Rectal smooth muscle tissue (tissue), 1 donor: ENCODE measurements at regions not wholly inside any gene's neighbourhood (a gene's known extent, or its start where the extent isn't known, plus 50 kb on each side); places are given as distances from the start of the nearest gene placed in this dataset.

Experiments
- H3K27ac ChIP-seq: one replicate; pipeline ENCODE4 v1.7.0; 2013; ENCODE audit warnings: low read depth, low read length, inconsistent platforms
- H3K27me3 ChIP-seq: one replicate; pipeline ENCODE4 v1.7.0; 2013; ENCODE audit warnings: low read length; ENCODE audit not compliant: control insufficient read depth, insufficient read depth
- H3K36me3 ChIP-seq: one replicate; pipeline ENCODE4 v1.7.0; 2013; ENCODE audit warnings: low read length; ENCODE audit not compliant: control insufficient read depth, insufficient read depth
- H3K4me1 ChIP-seq: one replicate; pipeline ENCODE4 v1.7.0; 2013; ENCODE audit warnings: low read length; ENCODE audit not compliant: control insufficient read depth, insufficient read depth
- H3K4me3 ChIP-seq: one replicate; pipeline ENCODE4 v1.7.0; 2013; ENCODE audit warnings: low read length
- H3K9ac ChIP-seq: one replicate; pipeline ENCODE4 v1.7.0; 2013; ENCODE audit warnings: low read length

GRCh38 chr11:86141727-86142126 lies 72.8 kb upstream of the PICALM start:
- no peaks in the 10 kb centered on the region for H3K4me1 ChIP-seq
- no peaks in the 10 kb centered on the region for H3K36me3 ChIP-seq
- no peak overlapping the region for H3K9ac ChIP-seq
- H3K4me3 ChIP-seq, result no peak overlapping the region
- no peak overlapping the region for H3K27ac ChIP-seq
- no peaks in the 10 kb centered on the region for H3K27me3 ChIP-seq

DNA sequence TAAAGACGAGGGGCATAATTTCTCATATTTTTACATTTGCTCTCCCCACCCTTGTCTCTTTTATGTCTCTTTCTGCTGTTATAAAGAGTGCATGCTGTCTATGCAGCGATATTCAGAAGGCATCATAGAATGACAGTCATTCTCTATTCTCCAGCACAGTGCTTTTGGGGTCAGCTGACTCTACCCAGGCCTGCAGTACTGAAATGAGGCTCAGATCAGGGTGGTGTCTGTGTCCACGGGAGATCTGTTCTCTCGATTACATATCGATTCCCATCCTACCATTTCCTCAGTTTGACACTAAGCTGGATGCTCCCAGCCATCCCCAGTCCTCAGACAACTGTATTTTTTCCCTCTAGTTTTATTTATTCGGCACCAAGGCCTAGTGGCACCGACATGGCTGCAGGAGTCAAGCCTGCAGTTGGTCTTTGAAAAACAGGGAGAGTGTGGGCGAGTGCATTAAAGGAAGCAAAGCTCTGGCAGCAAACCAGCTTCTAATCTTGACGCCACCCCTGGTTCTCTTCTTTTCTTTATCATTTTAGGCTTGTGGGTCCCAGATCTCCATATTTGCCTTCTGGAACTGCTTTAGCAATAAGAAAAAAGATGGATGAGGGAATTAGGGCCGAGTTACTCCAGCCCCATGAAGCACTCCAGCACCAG lies 71.6 kb upstream of the PICALM start:
- H3K4me3 ChIP-seq, result no peak overlapping the region
- no peaks in the 10 kb centered on the region for H3K27me3 ChIP-seq
- H3K9ac ChIP-seq, result no peak overlapping the region
- no peak overlapping the region for H3K27ac ChIP-seq
- no peaks in the 10 kb centered on the region for H3K36me3 ChIP-seq
- H3K4me1 ChIP-seq, result peaks cover 4% of the 10 kb centered on the region

DNA sequence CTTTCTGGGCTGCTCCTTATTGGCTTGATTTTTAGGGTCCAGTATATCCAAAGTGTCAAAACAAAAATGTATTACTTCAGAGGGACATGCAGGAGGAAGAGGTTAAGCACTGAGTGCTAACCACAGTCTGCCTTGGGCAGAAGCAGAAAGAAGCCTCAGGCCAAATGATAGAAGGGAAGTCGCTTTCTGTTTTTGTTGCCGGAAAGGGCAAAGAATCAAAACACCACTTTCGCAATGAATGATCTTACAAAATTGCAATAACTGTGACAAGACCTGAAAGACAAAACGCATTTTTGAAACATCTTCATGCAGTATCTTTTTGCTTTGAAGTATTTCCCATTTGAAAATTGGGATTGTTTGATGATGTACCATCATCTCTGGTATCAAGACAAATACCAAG lies 70.1 kb upstream of the PICALM start:
- Histone ChIP-seq H3K27me3 (no peaks in the 10 kb centered on the region), H3K36me3 (no peaks in the 10 kb centered on the region), H3K4me1 (peaks cover 4% of the 10 kb centered on the region), H3K9ac (no peak overlapping the region), H3K4me3 (no peak overlapping the region), H3K27ac (no peak overlapping the region)

DNA sequence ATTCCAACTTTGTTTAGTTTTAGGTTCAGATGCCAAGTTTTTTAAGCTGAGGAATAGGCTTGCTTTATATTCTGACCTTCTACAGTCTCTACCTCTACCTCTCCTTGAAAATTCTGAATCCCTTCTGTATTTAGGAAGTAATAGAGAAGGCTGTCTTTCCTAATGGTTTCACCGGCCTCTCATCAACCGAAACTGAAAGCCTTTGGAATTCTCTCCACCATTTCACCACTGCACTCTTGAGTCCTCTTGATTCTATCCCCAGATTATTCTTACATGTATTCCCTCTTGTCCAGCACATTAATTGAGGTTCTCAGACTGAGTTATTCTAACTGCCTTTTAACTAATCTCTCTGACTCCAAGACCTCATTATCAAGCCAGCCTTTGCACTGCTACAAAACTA lies 67.7 kb upstream of the PICALM start:
- H3K9ac ChIP-seq, result no peak overlapping the region
- no peaks in the 10 kb centered on the region for H3K36me3 ChIP-seq
- peaks cover 4% of the 10 kb centered on the region for H3K4me1 ChIP-seq
- H3K27ac ChIP-seq, result no peak overlapping the region
- H3K27me3 ChIP-seq, result no peaks in the 10 kb centered on the region
- no peak overlapping the region for H3K4me3 ChIP-seq

DNA sequence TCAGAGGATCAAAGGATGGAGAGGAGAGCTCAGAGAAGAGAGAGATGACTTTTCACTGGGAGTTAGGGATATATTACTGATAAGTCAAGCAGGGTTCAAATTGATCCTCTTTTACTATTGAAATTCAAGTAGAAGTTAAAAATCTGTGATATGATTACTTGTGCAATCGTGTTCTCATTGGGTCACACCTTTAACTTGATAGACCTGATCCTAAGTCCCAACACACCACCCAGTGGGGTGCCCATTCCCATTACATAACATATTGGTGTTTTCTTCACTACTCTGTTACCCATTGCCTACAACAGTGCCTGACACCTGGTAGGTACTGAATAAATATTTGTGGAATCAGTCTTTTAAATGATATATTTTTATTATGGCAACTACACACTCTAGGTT lies 66.4 kb upstream of the PICALM start:
- Histone ChIP-seq H3K9ac (no peak overlapping the region), H3K4me1 (peaks cover 4% of the 10 kb centered on the region), H3K36me3 (no peaks in the 10 kb centered on the region), H3K4me3 (no peak overlapping the region), H3K27me3 (no peaks in the 10 kb centered on the region), H3K27ac (no peak overlapping the region)

GRCh38 chr11:86134580-86135318 lies 65.9 kb upstream of the PICALM start:
- Histone ChIP-seq H3K4me1 (peaks cover 4% of the 10 kb centered on the region), H3K9ac (no peak overlapping the region), H3K36me3 (no peaks in the 10 kb centered on the region), H3K4me3 (no peak overlapping the region), H3K27me3 (no peaks in the 10 kb centered on the region), H3K27ac (no peak overlapping the region)

GRCh38 chr11:86132667-86133249 lies 63.9 kb upstream of the PICALM start:
- Histone ChIP-seq H3K4me3 (no peak overlapping the region), H3K27ac (no peak overlapping the region), H3K4me1 (peaks cover 4% of the 10 kb centered on the region), H3K27me3 (no peaks in the 10 kb centered on the region), H3K9ac (no peak overlapping the region), H3K36me3 (no peaks in the 10 kb centered on the region)

GRCh38 chr11:86129740-86130540 lies 61.1 kb upstream of the PICALM start:
- no peak overlapping the region for H3K4me3 ChIP-seq
- H3K36me3 ChIP-seq, result no peaks in the 10 kb centered on the region
- no peak overlapping the region for H3K27ac ChIP-seq
- H3K4me1 ChIP-seq, result no peaks in the 10 kb centered on the region
- no peak overlapping the region for H3K9ac ChIP-seq
- H3K27me3 ChIP-seq, result no peaks in the 10 kb centered on the region

DNA sequence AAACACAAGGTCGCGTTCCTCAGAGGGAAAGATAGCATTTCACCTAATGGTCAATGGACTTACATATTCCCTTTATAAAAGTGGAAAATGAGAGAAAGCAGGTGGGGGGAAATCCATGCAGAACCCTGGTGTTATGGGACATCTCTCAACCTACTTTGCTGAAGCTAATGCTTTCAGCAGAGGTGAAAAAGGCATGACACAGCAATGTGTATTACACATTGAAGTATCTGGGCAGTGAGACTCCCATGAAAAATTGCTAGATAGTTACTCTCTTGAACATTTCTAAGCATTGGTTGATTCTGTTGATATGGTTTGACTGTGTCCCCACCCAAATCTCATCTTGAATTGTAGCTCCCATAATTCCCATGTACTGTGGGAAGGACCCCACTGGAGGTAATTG lies 60.0 kb upstream of the PICALM start:
- Histone ChIP-seq H3K4me3 (no peak overlapping the region), H3K36me3 (no peaks in the 10 kb centered on the region), H3K4me1 (no peaks in the 10 kb centered on the region), H3K9ac (no peak overlapping the region), H3K27me3 (no peaks in the 10 kb centered on the region), H3K27ac (no peak overlapping the region)

DNA sequence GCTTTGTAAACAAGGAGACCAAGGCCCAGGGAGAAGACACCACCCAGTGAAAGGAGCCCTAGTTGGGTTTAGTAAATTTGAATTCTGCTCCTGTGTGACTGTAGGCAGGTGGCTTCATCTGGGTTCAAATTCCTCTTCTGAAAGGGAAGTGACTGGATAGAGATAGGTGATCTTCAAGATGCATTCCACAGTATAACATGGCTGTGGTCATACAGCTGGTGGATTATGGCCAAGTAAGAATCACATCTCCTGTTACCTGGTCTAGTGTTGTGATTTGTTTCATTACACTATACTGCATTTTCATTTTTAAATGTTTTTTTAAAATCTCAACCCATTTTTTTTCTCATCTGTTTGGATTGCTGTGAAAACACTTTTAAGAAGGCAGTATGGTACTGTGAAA lies 58.0 kb upstream of the PICALM start:
- Histone ChIP-seq H3K27me3 (no peaks in the 10 kb centered on the region), H3K4me3 (no peak overlapping the region), H3K4me1 (peaks cover 2% of the 10 kb centered on the region), H3K36me3 (no peaks in the 10 kb centered on the region), H3K9ac (no peak overlapping the region), H3K27ac (no peak overlapping the region)

DNA sequence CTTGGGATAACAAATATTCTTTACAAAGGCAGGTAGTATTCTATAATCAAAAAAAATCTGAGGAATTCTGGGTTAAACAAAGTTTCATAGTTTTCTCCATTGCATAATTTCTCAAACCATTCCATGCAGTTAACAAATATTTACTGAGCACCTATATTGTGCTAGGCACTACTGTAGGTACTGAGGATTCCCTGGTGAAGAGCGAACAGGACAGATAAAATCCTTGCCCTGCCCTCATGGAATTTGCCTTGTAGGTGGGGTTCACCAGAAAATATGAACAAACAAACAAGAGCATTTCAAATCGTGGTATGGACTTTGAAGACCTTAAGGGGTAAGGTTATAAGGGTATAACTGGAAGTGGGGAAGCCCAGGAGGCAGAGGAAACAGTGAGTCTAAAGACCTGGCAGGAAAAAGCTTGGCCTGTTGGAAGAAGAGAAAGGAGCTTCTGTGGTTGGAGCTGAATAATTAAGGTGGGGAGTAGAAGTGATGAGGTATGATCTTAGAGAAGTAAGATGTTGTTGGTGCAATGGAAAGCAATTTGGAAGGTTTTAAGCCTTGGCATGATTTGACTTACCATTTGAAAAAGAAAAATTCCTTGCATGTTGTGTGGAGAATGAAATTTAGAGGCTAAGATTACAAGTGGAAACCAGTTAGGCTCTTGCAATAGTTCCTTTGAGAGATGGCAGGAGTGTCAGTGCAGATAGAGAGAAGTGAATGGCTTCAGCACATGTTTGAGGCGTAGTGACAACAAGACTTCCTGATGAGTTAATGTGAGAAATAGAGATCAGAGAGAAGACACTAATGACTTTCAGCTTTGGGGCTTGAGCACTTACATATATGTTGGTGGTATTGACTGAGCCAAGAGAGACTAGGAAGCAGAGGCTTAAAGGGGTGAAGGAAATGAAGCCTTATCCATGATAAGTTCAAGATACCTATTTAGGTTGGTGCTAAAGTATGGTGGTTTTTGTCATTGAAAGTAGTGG lies 55.7 kb upstream of the PICALM start:
- Histone ChIP-seq H3K36me3 (no peaks in the 10 kb centered on the region), H3K4me1 (peaks cover 2% of the 10 kb centered on the region), H3K9ac (no peak overlapping the region), H3K27me3 (no peaks in the 10 kb centered on the region), H3K27ac (no peak overlapping the region), H3K4me3 (no peak overlapping the region)
